HL-60 (cell line): ENCODE measurements at regions not wholly inside any gene's neighbourhood (a gene's known extent, or its start where the extent isn't known, plus 50 kb on each side); places are given as distances from the start of the nearest gene placed in this dataset.

Experiments
- POLR2AphosphoS5 ChIP-seq: IDR thresholded peaks from 2 replicates; pipeline ENCODE4 v1.6.1; 2012; ENCODE audit warnings: low read depth
- TF ChIP-seq, protein P1 (sequence below): IDR thresholded peaks from one replicate; pipeline ENCODE4 v1.5.1; 2011; ENCODE audit warnings: low read length, control low read depth, inconsistent platforms; ENCODE audit not compliant: insufficient read depth

DNA sequence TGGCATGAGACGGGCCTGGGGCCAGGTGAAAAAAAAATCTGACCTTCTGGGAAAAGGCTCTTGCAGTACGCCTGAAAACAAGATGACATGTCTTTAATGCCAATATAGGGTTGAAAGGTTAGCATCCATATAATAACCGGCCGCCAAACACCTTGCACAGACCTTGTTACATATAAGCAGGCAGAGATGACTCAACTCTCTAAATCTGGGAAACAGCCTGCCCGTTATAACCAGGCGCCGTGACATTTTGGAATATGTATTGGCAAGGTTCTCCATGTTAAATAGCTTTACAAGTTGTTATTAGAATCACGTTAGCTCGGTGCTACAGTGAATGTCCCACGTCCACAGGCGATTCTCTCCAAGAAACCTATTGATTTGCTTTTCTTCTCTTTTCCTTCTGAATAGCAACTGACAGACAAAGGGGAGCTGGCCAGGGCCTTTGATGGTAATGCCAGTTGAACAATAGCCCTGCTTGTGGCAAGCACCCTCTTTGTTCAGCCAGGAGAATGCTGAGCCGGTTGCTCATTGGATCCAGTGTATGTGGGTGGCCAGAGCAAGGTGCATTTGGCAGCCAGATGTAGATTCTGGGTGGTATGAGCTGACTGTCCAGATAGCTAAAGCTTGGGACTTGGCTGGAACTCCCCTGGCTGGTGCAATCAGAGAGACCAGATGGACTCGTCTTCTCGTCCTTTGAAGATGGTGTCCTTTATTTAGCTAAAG lies 80.1 kb upstream of the AUTS2 start:
- TF ChIP-seq, protein P1, sequence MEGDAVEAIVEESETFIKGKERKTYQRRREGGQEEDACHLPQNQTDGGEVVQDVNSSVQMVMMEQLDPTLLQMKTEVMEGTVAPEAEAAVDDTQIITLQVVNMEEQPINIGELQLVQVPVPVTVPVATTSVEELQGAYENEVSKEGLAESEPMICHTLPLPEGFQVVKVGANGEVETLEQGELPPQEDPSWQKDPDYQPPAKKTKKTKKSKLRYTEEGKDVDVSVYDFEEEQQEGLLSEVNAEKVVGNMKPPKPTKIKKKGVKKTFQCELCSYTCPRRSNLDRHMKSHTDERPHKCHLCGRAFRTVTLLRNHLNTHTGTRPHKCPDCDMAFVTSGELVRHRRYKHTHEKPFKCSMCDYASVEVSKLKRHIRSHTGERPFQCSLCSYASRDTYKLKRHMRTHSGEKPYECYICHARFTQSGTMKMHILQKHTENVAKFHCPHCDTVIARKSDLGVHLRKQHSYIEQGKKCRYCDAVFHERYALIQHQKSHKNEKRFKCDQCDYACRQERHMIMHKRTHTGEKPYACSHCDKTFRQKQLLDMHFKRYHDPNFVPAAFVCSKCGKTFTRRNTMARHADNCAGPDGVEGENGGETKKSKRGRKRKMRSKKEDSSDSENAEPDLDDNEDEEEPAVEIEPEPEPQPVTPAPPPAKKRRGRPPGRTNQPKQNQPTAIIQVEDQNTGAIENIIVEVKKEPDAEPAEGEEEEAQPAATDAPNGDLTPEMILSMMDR, result no peak
- no peak for TF ChIP-seq POLR2AphosphoS5
